ENCODE measurements at regions not wholly inside any gene's neighbourhood (a gene's known extent, or its start where the extent isn't known, plus 50 kb on each side); places are given as distances from the start of the nearest gene placed in this dataset.
"Not testable (repeated sequence)": the region's sequence is repeated elsewhere in the genome, so short reads cannot be mapped to it uniquely, and the experiment has no call there.

DNA sequence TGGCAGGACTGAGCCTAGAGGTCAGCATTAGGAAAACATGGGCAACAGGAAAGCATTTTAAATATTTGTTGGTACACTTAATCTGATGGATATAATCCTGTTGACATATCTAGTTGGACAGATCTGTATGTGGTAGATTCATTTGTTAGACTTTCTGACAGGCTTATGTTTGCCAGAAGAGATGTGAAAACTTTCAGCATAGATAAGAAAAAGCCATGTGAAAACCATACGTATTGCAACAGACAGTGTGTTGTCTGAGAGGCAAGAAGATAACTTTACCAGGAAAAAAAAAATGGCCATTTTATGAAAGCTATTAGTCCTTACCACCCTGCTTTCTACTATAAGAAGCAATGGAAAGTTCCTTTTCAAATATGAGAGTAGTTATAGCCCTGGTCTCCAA, 1902.2 kb upstream of the C9orf72 start:
- DNase-seq = no peak

DNA sequence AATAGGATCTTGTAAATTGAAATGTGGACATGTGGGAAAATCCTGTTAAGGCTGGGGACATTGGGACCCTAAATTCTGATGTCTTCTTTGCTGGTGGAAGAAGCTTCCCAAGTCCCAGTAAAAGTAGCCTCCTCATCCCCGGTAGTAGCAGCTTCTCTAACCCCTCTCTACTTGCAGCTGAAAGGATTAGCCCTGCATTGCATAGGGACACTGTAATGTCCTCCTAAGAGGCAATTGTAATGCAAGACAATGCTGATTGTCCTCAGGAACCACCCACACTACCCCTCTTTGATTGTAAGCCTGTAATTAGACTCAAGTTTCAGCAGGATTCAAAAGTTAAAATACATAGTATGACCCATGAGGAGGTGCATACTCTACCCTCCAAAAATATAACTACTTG, 1938.4 kb upstream of the C9orf72 start:
- no peak for DNase-seq

GRCh38 chr9:29514336-29514735, 1941.1 kb upstream of the C9orf72 start:
- peak; percentile 51 for DNase-seq

DNA sequence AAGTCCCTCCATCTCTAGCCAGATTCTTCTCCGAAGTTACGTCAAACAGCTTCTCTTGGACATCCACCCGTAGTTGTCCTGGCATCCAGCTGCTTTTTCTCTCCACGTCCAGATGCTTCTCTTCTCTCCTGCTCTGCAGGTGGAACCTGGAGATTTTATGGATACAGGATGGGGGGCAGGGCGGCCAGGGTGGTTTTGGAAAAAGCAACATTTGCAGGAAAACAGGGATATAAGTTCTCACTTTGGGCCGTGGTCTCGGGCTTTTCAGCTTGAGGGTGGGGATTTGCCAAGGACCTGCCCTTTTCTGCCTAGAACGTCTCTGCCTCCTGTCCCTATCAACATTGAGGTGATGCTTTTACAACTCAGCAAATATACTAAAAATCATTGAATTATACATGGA, 1941.6 kb upstream of the C9orf72 start:
- no peak for DNase-seq

DNA sequence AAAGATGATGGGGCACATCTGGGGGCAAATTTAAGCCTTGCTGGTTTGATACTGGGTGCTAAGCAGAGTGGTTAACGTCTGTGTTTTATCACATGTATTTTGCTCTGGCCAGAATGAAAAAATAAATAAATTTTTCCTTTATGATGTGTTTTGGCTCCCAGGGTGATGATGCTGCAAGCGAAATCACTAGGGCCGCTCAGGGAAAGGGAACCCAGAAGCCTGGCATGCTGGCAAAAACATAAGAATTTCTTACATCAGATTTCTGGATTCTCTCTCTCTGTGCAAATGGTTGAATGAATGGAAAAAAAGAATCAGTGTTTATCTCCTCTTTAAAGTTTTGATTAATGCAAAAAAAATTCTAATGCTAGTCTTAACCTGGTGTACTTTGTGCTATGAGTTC, 1975.2 kb upstream of the C9orf72 start:
- no peak for DNase-seq

GRCh38 chr9:29555502-29555901, 1982.2 kb upstream of the C9orf72 start:
- DNase-seq = no peak

DNA sequence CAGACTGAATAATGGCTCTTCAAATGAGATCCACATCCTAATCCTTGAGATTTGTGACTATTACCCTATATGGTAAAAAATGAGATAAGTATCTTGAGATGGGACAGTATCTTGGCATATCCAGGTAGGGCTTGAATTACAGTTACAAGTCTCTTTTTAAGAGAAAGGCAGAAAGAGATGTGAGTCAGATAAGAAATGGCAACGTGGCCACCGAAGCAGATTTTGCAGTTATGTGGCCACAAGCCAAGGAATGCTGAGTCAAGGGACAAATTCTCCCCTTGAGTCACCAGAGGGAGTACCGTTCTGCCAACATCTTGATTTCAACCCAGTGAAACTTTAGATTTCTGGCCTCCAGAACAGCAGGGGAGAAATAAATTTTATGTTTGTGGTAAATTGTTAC, 1983.0 kb upstream of the C9orf72 start:
- DNase-seq = no peak

DNA sequence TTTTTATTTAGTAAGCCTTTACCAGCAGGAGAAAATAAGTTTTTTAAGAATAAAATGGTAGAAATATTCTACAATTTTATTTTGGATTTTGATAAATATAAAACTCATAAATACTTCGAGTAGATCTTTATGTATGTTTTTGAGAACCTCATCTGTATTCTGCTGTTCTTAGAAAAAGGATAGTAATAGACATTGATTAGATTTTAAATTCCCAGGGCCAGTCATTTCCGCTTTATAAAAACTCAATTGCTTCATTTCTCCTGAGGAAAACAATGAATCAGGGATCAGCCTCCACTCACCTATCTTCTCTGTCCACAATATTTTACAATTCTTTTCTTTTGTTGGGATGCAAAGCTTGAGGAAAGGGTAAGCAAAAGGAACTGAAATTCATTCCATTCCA, 1983.5 kb upstream of the C9orf72 start:
- no peak for DNase-seq

- DNase-seq = no peak
Measured at GRCh38 chr9:29564564-29564963, 1991.3 kb upstream of the C9orf72 start.

GRCh38 chr9:29575219-29575618, 2001.9 kb upstream of the C9orf72 start:
- DNase-seq = no peak

DNA sequence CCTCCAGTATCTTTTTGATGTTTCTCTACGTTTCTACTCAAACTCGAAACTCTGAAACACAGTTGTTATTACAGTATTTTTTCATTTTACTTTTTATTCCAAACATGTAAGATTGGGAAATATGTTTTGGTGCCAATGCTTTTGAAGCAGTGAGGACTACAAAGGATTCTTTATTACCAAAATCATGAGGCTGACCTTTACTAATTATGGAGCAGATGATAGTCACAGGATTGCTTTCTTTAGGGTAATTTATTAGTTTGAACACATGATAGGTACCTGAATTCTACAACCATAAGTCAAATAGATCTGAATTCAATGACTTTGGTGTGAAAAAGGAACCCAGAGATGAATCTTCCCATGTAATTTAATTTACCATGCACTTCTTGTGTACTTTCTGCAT, 2015.1 kb upstream of the C9orf72 start:
- DNase-seq = no peak

GRCh38 chr9:29609282-29609681, 2036.0 kb upstream of the C9orf72 start:
- no peak for DNase-seq

- no peak for DNase-seq
Measured at GRCh38 chr9:29613773-29614172, 2040.5 kb upstream of the C9orf72 start.

- DNase-seq = no peak
Measured at GRCh38 chr9:29616844-29617243, 2043.6 kb upstream of the C9orf72 start.

DNA sequence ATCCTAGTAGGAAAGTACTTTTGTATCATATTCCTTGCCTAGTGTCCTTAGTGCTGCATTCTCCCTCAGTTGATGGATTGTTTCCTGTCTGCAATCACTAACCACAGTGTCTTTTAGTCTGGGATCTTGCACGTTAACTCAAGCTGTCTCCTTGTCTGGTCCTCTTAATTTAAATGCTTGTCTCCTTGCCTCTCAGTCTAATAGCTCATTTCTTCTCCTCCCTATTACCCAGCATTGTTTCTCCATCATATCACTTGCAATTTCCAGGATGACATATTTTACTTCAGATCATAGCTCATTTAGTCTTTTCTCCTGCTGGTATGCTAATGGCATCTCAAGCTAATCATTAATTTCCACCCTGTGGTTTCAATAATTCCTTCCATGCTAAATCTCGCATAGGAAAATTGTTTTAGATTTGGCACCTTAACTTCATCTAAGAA, 2052.0 kb upstream of the C9orf72 start:
- no peak for DNase-seq

GRCh38 chr9:29625931-29626330, 2052.7 kb upstream of the C9orf72 start:
- no peak for DNase-seq

- not testable (repeated sequence) for DNase-seq
Measured at GRCh38 chr9:29628856-29629255, 2055.6 kb upstream of the C9orf72 start.

- no peak for DNase-seq
Measured at GRCh38 chr9:29637471-29638237, 2064.4 kb upstream of the C9orf72 start.

DNA sequence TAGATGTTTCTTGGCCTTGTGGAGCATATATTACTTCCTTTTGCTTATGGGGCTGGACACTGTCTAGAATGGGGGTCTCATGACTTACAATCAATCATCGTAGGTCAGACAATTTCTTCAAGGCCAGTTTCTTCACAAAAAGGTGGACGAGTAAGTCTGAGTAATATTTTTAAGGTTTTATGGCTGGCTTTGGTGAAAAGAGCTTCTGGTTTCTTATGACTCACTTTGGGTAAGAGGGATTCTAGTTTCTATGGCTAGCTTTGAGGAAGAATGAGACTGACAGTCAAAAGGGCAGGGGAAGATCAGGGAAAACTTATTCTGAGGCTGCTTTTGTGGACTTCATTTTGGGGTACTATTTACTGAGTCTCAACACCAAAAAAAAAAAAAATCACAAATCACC, 2067.2 kb upstream of the C9orf72 start:
- no peak for DNase-seq

DNA sequence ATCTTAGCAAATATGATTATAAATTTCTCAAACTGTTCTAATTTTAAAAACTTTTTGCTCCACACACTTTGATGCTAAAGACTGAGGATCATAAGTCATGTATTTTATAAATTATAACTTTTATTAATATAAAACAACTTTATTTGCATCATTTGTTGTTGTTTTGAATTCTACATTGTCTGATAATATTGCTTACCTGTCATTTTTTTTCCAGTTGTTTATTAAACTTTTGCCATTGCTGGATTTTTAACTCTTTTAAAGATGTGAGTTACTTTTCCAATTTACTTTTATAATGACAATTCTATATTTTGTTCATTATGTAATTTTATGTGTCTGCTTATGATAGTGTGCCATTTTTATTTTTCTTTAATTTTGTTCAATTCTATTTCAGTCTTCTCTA, 2071.2 kb upstream of the C9orf72 start:
- DNase-seq = no peak

DNA sequence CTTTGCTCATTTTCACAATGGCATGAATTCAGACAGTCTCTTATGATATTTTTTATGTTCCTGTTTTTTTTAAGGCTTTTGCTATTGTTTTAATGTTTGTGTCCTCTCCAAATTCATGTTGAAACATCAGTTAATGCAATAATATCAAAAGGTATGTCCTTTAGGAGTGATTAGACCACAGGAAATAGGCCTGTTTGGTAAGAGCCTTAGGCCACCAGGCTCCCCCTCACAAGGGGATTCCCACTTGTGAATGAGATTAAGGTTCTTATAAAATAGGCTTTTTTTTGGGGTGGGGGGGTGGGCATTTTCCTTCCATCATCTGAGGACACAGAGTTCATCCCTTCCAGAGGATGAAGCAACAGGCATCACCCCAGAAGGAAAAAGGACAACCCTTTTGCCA, 2074.2 kb upstream of the C9orf72 start:
- DNase-seq = no peak

DNA sequence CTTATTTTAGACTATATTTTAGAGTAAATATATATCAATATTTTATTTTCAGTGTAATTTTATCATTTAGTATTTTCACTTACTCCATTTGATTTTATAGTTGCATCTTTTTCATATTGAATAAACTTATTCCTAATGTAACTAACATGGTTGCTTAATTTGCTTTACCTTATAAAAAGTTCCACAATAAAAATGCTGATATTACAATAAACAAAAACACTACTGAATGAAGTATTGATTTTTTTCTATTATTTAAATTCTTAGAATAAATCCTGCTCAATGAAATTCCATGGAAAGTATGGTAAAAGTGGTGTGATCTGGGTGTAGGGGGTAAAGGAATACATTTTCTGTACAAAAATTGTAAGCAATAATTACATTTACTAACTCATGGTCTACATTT, 2074.9 kb upstream of the C9orf72 start:
- DNase-seq = no peak

GRCh38 chr9:29648601-29649000, 2075.3 kb upstream of the C9orf72 start:
- DNase-seq = no peak

- DNase-seq = no peak
Measured at GRCh38 chr9:29656641-29657406, 2083.5 kb upstream of the C9orf72 start.

GRCh38 chr9:29657821-29658220, 2084.5 kb upstream of the C9orf72 start:
- no peak for DNase-seq
